Nephron (organoid): ENCODE measurements at regions not wholly inside any gene's neighbourhood (a gene's known extent, or its start where the extent isn't known, plus 50 kb on each side); places are given as distances from the start of the nearest gene placed in this dataset.

ENCODE experiments used
- H3K27ac Mint-ChIP-seq, 3 experiments: 2 replicates each; pipeline ENCODE4 v1.8.0; 2020; ENCODE audit warnings: mixed read lengths in 3 of 3, mild to moderate bottlenecking in 2 of 3, moderate library complexity in 1 of 3
- H3K27me3 Mint-ChIP-seq: 2 replicates; pipeline ENCODE4 v1.8.0; 2021; ENCODE audit warnings: low read depth, mild to moderate bottlenecking, moderate library complexity, mixed read lengths
- H3K36me3 Mint-ChIP-seq: 2 replicates; pipeline ENCODE4 v1.8.0; 2020; ENCODE audit warnings: low read depth, mixed read lengths
- H3K4me1 Mint-ChIP-seq: 2 replicates; pipeline ENCODE4 v1.8.0; 2020; ENCODE audit warnings: mixed read lengths
- H3K4me3 Mint-ChIP-seq, 3 experiments: 2 replicates each; pipeline ENCODE4 v1.8.0; 2020; ENCODE audit warnings: mild to moderate bottlenecking in 3 of 3, mixed read lengths in 3 of 3, moderate library complexity in 2 of 3
- H3K9me3 Mint-ChIP-seq: 2 replicates; pipeline ENCODE4 v1.8.0; 2020; ENCODE audit warnings: mixed read lengths
- CTCF ChIP-seq, 3 experiments: fragments of 200-600 bp; sonication (generic); IDR thresholded peaks; one replicate each; pipeline ENCODE4 v1.5.0; 2021; ENCODE audit warnings: antibody characterized with exemption in 3 of 3; ENCODE audit not compliant: unreplicated experiment in 3 of 3

- Mint-ChIP-seq H3K4me3 (no peak overlapping the region), H3K27ac (no peak overlapping the region), H3K27me3 (peaks cover 6% of the 10 kb centered on the region), H3K4me1 (no peaks in the 10 kb centered on the region), H3K9me3 (no peaks in the 10 kb centered on the region), H3K36me3 (no peaks in the 10 kb centered on the region)
- TF ChIP-seq CTCF (IDR thresholded peaks at IDR 0.05; ENCODE audit: unreplicated experiment in 3 of 3): no peak
These were observed 198.0 kb downstream of the TJP1 start for GRCh38 chr15:29624271-29624670.

- Mint-ChIP-seq H3K9me3 (no peaks in the 10 kb centered on the region), H3K36me3 (no peaks in the 10 kb centered on the region), H3K4me1 (no peaks in the 10 kb centered on the region), H3K4me3 (no peak overlapping the region), H3K27me3 (peaks cover 12% of the 10 kb centered on the region), H3K27ac (no peak overlapping the region)
- no peak for TF ChIP-seq CTCF (IDR thresholded peaks at IDR 0.05; ENCODE audit: unreplicated experiment in 3 of 3)
These were observed 199.1 kb downstream of the TJP1 start for GRCh38 chr15:29623116-29623639.

DNA sequence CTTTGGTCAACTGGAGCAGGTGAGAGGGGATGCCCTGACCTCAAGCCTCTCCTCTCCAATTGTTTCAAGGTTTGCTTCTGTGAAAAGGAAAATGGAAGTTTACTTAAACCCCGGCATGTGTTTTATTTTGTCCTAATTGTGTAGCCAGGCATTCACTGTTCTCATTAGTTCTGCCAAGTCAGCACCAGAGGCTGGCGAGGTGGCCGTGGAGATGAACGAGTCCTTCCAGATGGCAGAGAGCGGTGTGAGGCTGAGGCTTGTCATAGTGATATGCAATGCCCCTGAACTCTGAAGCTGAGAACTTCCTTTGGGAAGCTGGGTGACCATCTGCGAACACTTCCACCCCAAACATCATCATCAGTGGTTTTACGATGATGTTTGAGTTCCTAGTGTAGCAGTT lies 199.6 kb downstream of the TJP1 start:
- no peaks in the 10 kb centered on the region for H3K9me3 Mint-ChIP-seq
- no peaks in the 10 kb centered on the region for H3K36me3 Mint-ChIP-seq
- H3K4me1 Mint-ChIP-seq: no peaks in the 10 kb centered on the region
- peaks cover 12% of the 10 kb centered on the region for H3K27me3 Mint-ChIP-seq
- H3K4me3 Mint-ChIP-seq: no peak overlapping the region
- TF ChIP-seq CTCF (IDR thresholded peaks at IDR 0.05; ENCODE audit: unreplicated experiment in 3 of 3): no peak
- no peak overlapping the region for H3K27ac Mint-ChIP-seq

DNA sequence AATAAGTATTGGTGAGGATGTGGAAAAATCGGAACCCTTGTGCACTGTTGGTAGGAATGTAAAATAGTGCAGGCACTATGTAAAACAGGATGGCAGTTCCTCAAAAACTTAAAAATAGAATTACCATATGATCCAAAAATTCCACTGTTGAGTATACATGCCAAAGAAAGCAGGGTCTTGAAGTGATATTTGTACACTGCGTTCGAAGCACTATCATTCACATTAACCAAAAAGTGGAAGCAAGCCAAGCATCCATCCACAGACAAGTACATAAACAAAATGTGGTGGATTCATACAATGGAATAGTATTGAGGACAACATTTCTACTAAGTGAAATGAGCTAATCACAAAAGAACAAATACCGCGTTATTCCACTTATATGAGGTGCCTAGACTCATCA lies 200.7 kb downstream of the TJP1 start:
- no peak overlapping the region for H3K4me3 Mint-ChIP-seq
- no peaks in the 10 kb centered on the region for H3K4me1 Mint-ChIP-seq
- no peaks in the 10 kb centered on the region for H3K9me3 Mint-ChIP-seq
- no peak for TF ChIP-seq CTCF (IDR thresholded peaks at IDR 0.05; ENCODE audit: unreplicated experiment in 3 of 3)
- no peaks in the 10 kb centered on the region for H3K36me3 Mint-ChIP-seq
- peaks cover 12% of the 10 kb centered on the region for H3K27me3 Mint-ChIP-seq
- no peak overlapping the region for H3K27ac Mint-ChIP-seq

GRCh38 chr15:29618586-29618985 lies 203.7 kb downstream of the TJP1 start:
- H3K27me3 Mint-ChIP-seq: peaks cover 17% of the 10 kb centered on the region
- no peaks in the 10 kb centered on the region for H3K36me3 Mint-ChIP-seq

More at GRCh38 chr15:29618586-29618985, 203.7 kb downstream of the TJP1 start:
- H3K27ac Mint-ChIP-seq: no peak overlapping the region
- no peak for TF ChIP-seq CTCF (IDR thresholded peaks at IDR 0.05; ENCODE audit: unreplicated experiment in 3 of 3)
- no peaks in the 10 kb centered on the region for H3K4me1 Mint-ChIP-seq
- no peak overlapping the region for H3K4me3 Mint-ChIP-seq
- H3K9me3 Mint-ChIP-seq: no peaks in the 10 kb centered on the region
